Tibial nerve (tissue), 4 donors: ENCODE measurements at regions not wholly inside any gene's neighbourhood (a gene's known extent, or its start where the extent isn't known, plus 50 kb on each side); places are given as distances from the start of the nearest gene placed in this dataset.

Experiments
- CTCF ChIP-seq, 5 experiments: fragments of 200-600 bp in 3 of 5; fragments of 450-650 bp in 2 of 5; sonication (generic) in 3 of 5; IDR thresholded peaks; one replicate each; pipeline ENCODE4 v1.5.1; 2016 to 2019; ENCODE audit warnings: antibody characterized with exemption in 5 of 5, mild to moderate bottlenecking in 3 of 5, moderate library complexity in 2 of 5
- EP300 ChIP-seq, 2 donors: sonication (generic); formaldehyde crosslinking; IDR thresholded peaks; one replicate each; pipeline ENCODE4 v1.6.1; 2017; ENCODE audit warnings: antibody characterized with exemption in 2 of 2, mild to moderate bottlenecking in 1 of 2
- POLR2A ChIP-seq, 2 donors: fragments of 450-650 bp; IDR thresholded peaks; one replicate each; pipeline ENCODE4 v1.6.1; 2017; ENCODE audit warnings: antibody characterized with exemption in 2 of 2, mild to moderate bottlenecking in 2 of 2, moderate library complexity in 2 of 2

- TF ChIP-seq EP300 (IDR thresholded peaks at IDR 0.05), result no peak
- no peak for TF ChIP-seq CTCF (IDR thresholded peaks at IDR 0.05)
- TF ChIP-seq POLR2A (IDR thresholded peaks at IDR 0.05), result no peak
Observed at GRCh38 chr12:25775968-25776367, 182.5 kb upstream of the RASSF8 start.
